ENCODE measurements at regions not wholly inside any gene's neighbourhood (a gene's known extent, or its start where the extent isn't known, plus 50 kb on each side); places are given as distances from the start of the nearest gene placed in this dataset.

GRCh38 chr6:170067181-170067641 is 223.7 kb downstream of the DLL1 start:
- no peak for TF ChIP-seq CTCF (IDR thresholded peaks at IDR 0.05)
- no peak for TF ChIP-seq POLR2A (IDR thresholded peaks at IDR 0.05)
- TF ChIP-seq POLR2AphosphoS5 (IDR thresholded peaks at IDR 0.05), result no peak
- no peak for TF ChIP-seq EP300 (IDR thresholded peaks at IDR 0.05)

All from gastroesophageal sphincter (tissue), 3 donors.